MCF 10A (cell line): ENCODE measurements at regions not wholly inside any gene's neighbourhood (a gene's known extent, or its start where the extent isn't known, plus 50 kb on each side); places are given as distances from the start of the nearest gene placed in this dataset.

Experiments
- BruUV-seq: library from RNA; stranded (reverse); fragments of 400-500 nt; replicated peaks from 2 replicates; lab custom pipeline; 2021; lab: Mats Ljungman, UMichigan
- CTCF ChIA-PET: fragments of 300-600 bp; sonication (Branson Sonifier 250); formaldehyde crosslinking; extraction: SDS; loops from one replicate; lab custom pipeline; 2021; ENCODE audit warnings: antibody characterized with exemption, inconsistent platforms; lab: Yijun Ruan, JAX
- POLR2A ChIA-PET: fragments of 300-600, 350-650 bp; sonication (Branson Sonifier 250); formaldehyde crosslinking; extraction: SDS; loops from one replicate; lab custom pipeline; 2020; ENCODE audit warnings: antibody characterized with exemption, inconsistent platforms; lab: Yijun Ruan, JAX
- DNase-seq: peaks from one replicate; pipeline ENCODE4 v3.0.0-alpha.2; 2018; ENCODE audit not compliant: unreplicated experiment
- H3K27ac Mint-ChIP-seq: one replicate; pipeline ENCODE4 v1.8.0; 2022; ENCODE audit warnings: mild to moderate bottlenecking, low read depth, mixed read lengths; ENCODE audit not compliant: unreplicated experiment
- H3K27me3 Mint-ChIP-seq: one replicate; pipeline ENCODE4 v1.8.0; 2022; ENCODE audit warnings: mixed read lengths; ENCODE audit not compliant: insufficient read depth, unreplicated experiment
- H3K36me3 Mint-ChIP-seq: one replicate; pipeline ENCODE4 v1.8.0; 2022; ENCODE audit warnings: mild to moderate bottlenecking, moderate library complexity, mixed read lengths; ENCODE audit not compliant: insufficient read depth, unreplicated experiment
- H3K4me1 Mint-ChIP-seq: one replicate; pipeline ENCODE4 v1.8.0; 2022; ENCODE audit warnings: mixed read lengths; ENCODE audit not compliant: insufficient read depth, unreplicated experiment
- H3K4me3 Mint-ChIP-seq: one replicate; pipeline ENCODE4 v1.8.0; 2022; ENCODE audit warnings: mild to moderate bottlenecking, moderate library complexity, mixed read lengths; ENCODE audit not compliant: unreplicated experiment
- H3K9me3 Mint-ChIP-seq: one replicate; pipeline ENCODE4 v1.8.0; 2022; ENCODE audit warnings: mixed read lengths; ENCODE audit not compliant: unreplicated experiment
- CTCF ChIP-seq: fragments of 200-600 bp; IDR thresholded peaks from one replicate; pipeline ENCODE4 v1.8.0; 2022; ENCODE audit warnings: antibody characterized with exemption, mild to moderate bottlenecking; ENCODE audit not compliant: unreplicated experiment
- intact Hi-C: fragments of 100-400 bp; cut with micrococcal nuclease; formaldehyde crosslinking; loops from 2 replicates; pipeline ENCODE4 v1.14.1; 2022

- no peak for TF ChIP-seq CTCF
- Mint-ChIP-seq H3K4me1 (no peaks in the 10 kb centered on the region), H3K36me3 (no peaks in the 10 kb centered on the region), H3K9me3 (no peaks in the 10 kb centered on the region), H3K27ac (no peak overlapping the region), H3K27me3 (no peaks in the 10 kb centered on the region), H3K4me3 (no peak overlapping the region)
- no TSS peak for BruUV-seq
- ChIA-PET CTCF (interaction anchor here (0.6 kb wide), 1 partner anchor 198 kb away, joined by 4 read pairs; no protein-coding TSS in a partner anchor), POLR2A (no interaction called here)
- no peak for DNase-seq
- intact Hi-C loops = no loop called here
These were observed 870.2 kb downstream of the C4orf33 start for GRCh38 chr4:129966175-129966574.

- H3K9me3 Mint-ChIP-seq = no peaks in the 10 kb centered on the region
- TF ChIP-seq CTCF = no peak
- no peak for DNase-seq
- no TSS peak for BruUV-seq
- H3K36me3 Mint-ChIP-seq = no peaks in the 10 kb centered on the region
- H3K27me3 Mint-ChIP-seq = no peaks in the 10 kb centered on the region
- no peak overlapping the region for H3K27ac Mint-ChIP-seq
- CTCF ChIA-PET = no interaction called here
- intact Hi-C loops = no loop called here
- POLR2A ChIA-PET = no interaction called here
- H3K4me3 Mint-ChIP-seq = no peak overlapping the region
- H3K4me1 Mint-ChIP-seq = no peaks in the 10 kb centered on the region
These were observed 872.4 kb downstream of the C4orf33 start for GRCh38 chr4:129968366-129968765.

GRCh38 chr4:129968778-129969177 lies 872.8 kb downstream of the C4orf33 start:
- intact Hi-C loops = no loop called here
- DNase-seq = no peak
- H3K9me3 Mint-ChIP-seq = no peaks in the 10 kb centered on the region
- no TSS peak for BruUV-seq
- H3K4me1 Mint-ChIP-seq = no peaks in the 10 kb centered on the region
- H3K36me3 Mint-ChIP-seq = no peaks in the 10 kb centered on the region
- ChIA-PET CTCF (no interaction called here), POLR2A (no interaction called here)
- no peak for TF ChIP-seq CTCF
- H3K4me3 Mint-ChIP-seq = no peak overlapping the region
- no peaks in the 10 kb centered on the region for H3K27me3 Mint-ChIP-seq
- no peak overlapping the region for H3K27ac Mint-ChIP-seq

- H3K4me1 Mint-ChIP-seq = no peaks in the 10 kb centered on the region
- no peak overlapping the region for H3K4me3 Mint-ChIP-seq
- no peaks in the 10 kb centered on the region for H3K27me3 Mint-ChIP-seq
- no peak for DNase-seq
- no TSS peak for BruUV-seq
- H3K9me3 Mint-ChIP-seq = no peaks in the 10 kb centered on the region
- no peaks in the 10 kb centered on the region for H3K36me3 Mint-ChIP-seq
- intact Hi-C loops = no loop called here
- TF ChIP-seq CTCF = no peak
- POLR2A ChIA-PET = no interaction called here
- no peak overlapping the region for H3K27ac Mint-ChIP-seq
- CTCF ChIA-PET = interaction anchor here (1.0 to 1.1 kb wide), 3 partner anchors 286 to 387 kb away, joined by 3 to 4 read pairs (median 3); no protein-coding TSS in a partner anchor
These were observed 874.8 kb downstream of the C4orf33 start for GRCh38 chr4:129970801-129971200.
